DOHH2 (cell line): ENCODE measurements at regions not wholly inside any gene's neighbourhood (a gene's known extent, or its start where the extent isn't known, plus 50 kb on each side); places are given as distances from the start of the nearest gene placed in this dataset.

Experiments
- CTCF ChIP-seq: fragments of 200-600 bp; sonication (generic); IDR thresholded peaks from one replicate; pipeline ENCODE4 v1.5.1; 2014; ENCODE audit warnings: antibody characterized with exemption, mild to moderate bottlenecking, low read depth, low read length; ENCODE audit not compliant: poor library complexity, severe bottlenecking
- EZH2phosphoT487 ChIP-seq: fragments of 200-600 bp; sonication (generic); IDR thresholded peaks from 2 replicates; pipeline ENCODE4 v1.6.1; 2017; ENCODE audit warnings: borderline replicate concordance, mild to moderate bottlenecking, antibody characterized with exemption, low read length, moderate library complexity, mixed read lengths

- TF ChIP-seq CTCF (no peak), EZH2phosphoT487 (no peak)
These were observed 300.7 kb upstream of the SATB1 start for GRCh38 chr3:18725668-18726407.
